Medulla oblongata (tissue), 1 donor: ENCODE measurements at regions not wholly inside any gene's neighbourhood (a gene's known extent, or its start where the extent isn't known, plus 50 kb on each side); places are given as distances from the start of the nearest gene placed in this dataset.
"Not testable (repeated sequence)": the region's sequence is repeated elsewhere in the genome, so short reads cannot be mapped to it uniquely, and the experiment has no call there.

Experiments
- DNase-seq: peaks from one replicate; pipeline ENCODE4 v3.0.0-alpha.2; 2015; ENCODE audit errors: extremely low spot score

DNA sequence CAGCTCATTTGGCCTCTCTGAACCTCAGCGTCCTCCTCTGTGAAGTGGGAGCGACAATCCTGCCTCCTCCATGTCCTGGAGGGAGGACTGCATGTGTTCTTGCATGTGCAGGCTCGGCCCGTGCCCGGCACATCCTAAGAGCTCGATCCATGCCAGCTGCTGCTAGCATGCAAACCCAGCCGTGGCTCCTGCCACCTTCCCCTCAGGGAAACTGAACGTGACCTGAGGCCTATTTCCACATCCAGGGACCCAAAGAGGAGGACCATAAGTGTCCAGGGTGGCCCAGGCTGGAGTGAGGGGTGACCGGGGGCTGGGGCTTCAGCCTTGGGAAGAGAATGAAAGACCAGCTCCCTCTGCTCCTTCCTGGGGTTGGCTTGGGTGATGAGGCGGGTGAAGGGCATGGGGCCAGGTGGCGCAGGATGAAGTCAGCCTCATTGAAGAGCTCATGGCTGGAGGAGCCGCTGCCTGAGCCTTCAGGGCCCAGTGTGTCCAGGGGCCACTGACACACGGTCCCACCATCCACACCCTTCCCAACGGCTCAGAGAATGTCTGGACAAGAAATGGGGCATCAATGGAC is 115.7 kb upstream of the AKAP13 start:
- not testable (repeated sequence) for DNase-seq

DNA sequence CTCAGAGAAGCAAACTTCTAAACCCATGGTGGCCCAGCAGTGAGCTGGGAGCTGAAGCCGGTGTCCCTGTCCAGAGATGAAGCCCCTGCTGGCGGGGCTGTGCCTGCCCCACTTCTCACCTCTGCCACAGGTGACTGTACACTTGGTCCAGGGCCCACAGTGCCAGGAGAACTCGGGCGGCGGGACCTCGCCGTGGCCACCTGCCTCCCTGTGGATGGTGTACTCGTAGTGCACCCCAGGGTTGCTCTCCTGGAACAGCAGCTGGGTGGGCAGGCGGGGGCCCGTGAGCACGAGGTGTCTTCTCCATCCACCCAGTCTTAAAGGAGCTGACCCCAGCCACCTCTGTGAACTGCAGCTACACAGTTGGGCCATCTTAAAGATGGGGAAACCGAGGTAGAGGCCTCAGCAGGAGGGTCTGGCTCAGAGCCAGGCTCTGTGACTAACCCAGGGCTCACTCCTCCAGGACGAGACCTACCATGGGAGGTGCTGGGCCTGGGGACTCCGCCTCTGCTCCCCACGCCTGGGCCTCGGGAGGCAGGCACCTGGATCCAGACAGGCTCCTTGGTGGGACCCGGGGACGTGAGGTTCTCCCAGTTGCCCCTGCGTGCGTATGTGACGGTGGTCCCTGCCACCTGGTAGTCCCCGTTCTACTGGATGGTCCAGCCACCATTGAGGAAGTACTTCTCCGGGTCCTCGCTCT is 113.1 kb upstream of the AKAP13 start:
- DNase-seq = not testable (repeated sequence)

DNA sequence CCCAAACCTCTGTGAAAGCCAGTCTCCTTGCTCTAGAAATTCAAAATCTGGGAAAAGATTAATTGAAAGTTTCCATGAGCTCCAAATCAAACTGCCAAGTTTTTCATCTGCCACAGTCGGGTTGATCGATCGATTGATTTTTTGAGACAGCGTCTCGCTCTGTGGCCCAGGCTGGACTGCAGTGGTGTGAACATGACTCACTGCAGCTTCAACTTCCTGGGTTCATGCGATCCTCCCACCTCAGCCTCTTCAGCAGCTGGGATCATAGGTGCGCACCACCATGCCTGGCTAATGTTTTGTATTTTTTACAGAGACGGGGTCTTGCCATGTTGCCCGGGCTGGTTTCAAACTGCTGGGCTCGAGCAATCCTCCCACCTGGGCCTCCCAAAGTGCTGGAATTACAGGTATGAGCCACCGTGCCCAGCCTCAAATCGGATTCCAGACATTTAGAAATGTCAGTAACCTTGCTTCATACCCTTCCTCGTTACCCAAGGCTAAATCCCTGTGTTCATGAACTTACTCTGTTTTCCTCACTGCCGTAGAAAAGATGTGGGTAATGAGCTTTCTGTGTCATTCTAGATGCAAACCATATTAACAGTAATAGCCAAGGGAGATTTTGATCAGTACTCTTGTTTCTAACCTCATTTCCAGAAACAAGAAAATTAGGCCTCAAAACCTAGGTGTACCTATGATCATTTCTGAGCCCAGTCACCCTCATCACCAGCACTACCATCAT is 105.9 kb upstream of the AKAP13 start:
- no peak for DNase-seq

DNA sequence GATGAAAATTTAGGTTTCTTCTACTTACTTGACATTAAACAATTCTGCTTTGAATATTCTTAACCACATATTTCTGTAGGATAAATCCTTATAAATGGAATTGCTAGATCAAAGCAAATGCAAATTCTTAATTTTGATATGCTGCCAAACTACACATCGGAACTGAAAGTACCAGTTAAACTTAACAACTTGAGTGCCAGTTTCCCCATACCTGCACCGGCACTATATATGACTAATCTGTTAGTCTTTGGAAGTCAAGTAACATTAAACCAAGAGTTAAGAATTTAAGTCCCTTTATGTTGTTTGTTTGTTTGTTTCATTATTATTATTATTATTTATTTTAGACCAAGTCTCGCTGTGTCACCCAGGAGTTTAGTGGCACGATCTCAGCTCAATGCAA is 103.9 kb upstream of the AKAP13 start:
- no peak for DNase-seq

DNA sequence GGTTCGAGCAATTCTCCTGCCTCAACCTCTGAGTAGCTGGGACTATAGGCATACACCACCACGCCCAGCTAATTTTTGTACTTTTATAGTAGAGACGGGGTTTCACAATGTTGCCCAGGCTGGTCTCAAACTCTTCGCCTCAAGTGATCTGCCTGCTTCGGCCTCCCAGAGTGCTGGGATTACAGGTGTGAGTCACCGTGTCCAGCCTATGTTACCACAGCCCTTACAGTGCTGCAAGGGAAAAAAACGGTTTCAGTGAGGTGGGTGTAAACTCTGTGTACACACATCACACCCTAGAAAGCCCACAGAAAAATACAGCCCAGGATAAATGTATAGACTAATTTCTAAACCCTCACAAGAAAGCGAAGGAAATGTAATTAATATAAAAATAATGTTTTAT is 103.5 kb upstream of the AKAP13 start:
- DNase-seq = no peak

DNA sequence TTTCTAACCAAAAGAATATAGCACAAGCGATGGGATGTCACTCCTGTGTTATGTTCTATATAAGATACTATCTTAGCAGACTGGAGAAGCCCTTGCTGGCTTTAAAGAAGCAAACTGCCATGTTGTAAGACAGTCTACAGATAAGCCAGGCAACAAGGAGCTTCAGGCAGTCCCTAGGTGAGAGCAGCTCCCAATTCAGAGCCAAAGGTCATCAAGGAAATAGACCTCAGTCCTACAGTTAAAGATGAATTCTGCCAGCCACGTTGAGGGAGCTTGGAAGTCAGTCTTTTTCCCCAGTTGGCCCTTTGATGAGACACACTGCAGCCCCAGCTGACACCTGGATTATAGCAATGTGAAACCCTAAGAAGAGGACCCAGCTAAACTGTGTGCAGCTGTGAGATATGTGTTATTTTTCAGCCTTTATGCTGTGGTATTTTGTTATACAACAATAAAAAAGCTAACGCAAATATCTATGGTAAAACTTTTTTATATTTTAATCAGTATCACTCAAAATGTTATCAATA is 102.5 kb upstream of the AKAP13 start:
- no peak for DNase-seq

DNA sequence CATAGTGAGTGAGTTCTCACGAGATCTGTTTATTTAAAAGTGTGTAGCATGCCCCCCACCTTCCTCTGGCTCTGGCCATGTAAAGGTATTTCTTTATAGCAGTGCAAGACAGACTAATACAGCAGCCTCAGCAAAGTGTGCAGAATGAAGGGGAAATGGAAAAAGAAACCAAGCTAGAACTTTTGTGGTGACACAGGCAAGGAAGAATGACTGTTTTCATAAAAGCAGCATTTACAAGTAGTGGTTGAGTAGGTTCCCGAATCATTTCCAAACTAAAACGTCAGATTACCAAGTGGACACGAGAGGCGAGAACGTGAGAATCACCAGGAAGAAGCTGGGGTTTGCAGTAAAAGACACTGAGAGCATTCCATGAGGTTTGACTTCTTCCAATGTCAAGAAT is 100.2 kb upstream of the AKAP13 start:
- DNase-seq = no peak

DNA sequence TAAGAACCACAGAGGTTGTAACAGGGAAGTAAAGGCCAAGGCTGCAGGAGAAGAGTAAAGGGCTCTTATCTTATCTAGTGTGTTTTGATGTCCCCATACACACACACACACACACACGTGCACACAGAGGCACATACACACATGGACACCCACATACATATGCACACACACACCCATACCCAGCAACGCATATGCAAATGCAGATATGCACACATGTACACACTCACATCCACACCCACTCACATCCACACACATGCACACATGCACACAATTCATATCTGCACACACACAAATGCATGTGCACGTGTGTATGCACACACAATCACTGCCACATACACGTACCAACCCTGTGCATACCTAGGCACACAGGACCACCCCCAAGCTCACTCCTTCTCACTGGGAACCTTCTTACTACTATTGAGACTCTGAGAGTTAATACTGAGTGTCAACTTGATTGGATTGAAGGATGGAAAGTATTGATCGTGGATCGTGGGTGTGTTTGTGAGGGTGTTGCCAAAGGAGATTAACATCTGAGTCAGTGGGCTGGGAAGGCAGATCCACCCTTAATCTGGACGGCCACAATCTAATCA is 99.0 kb upstream of the AKAP13 start:
- no peak for DNase-seq

DNA sequence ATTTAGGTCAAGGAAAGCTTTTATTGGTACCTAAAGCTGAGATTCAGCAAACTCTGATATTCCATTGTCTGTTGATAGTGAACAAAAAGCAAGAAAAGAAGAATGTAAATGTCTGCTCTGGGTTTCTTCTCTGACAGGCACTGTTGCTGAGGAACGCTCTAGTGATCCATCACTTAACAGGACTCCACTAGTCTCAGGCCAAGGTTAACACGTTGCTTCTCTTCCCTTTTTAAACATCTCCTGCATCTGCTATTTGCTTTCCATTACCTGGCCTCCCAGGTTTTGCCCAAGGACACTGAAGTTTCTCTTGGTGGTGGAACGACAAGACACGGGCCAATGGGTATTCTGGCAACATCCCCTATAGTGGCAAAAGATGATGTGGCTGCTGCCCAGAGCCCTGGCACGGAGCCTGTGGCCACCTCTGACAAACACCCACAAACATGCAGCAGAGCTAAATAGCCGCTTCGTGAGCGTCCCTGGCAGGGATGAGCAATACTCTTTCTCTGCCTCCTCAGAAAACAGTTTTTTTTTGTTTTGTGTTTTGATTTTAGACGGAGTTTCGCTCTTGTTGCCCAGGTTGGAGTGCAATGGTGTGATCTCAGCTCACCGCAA is 97.8 kb upstream of the AKAP13 start:
- DNase-seq = peak; percentile 5

DNA sequence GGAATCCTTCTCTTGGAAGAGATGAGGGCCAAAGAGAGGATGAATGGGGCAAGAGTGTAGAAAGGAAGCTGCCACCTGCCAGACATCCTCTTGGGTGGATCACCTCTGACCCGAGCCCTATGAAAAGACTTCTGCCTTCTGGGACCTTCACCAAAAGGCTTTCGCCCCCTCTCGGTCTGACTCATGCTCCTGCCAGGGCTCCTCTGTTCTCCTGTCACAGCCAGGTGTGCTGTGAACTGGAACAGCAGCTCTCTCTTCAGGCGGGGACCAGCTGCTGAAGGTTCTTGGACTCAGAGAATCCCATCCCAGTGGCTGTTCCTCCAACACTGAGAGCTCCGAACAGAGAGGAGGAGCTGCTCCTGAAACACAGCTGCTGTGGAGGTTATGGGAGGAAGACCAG is 96.6 kb upstream of the AKAP13 start:
- DNase-seq = not testable (repeated sequence)

DNA sequence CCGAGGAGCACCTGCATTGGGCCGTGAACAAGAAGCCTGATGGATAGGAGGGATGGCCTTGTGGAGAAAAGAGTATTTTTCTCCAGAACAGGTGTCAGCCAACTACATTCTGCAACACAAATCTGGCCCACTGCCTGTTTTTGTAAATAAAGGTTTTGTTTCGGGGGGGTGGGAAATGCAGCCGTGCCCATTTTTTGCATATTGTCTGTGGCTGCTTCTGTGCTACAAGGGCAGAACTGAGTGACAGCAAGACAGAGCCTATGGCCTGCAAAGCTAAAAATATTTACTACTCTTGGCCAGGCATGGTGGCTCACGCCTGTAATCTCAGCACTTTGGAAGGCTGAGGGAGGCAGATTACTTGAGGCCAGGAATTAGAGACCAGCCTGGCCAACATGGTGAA is 95.9 kb upstream of the AKAP13 start:
- no peak for DNase-seq

DNA sequence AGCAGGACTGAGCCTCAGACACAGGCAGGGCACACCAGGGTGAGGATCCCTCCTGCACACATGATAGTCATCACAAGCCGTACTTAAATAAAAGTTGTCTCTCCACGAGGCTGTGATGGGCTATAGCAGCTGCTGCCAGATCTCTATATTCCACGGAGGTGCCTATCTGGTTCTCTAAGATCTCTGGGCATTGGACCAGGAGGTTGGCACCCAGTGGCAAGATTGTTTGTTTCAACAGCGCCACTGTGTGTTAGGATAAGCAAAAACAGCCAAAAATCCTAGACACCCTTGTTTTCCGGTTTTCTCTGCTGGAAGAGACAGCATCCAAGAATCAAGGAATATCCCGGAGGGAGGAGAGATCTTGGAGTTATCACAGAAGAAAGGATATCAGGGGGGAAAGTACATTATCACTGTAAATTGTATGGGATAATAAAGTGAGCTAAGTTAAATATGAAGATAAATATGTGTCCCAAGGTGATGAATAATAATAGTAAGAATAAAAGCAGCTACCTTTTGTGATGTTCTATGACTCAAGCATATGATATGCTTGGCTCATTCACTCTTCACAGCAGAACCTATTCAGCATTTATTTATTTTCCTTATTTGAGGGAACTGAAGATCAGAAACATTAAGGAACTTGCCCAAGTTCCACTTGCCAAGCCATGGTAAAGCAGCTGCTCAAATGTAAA is 90.6 kb upstream of the AKAP13 start:
- DNase-seq = peak; percentile 73

DNA sequence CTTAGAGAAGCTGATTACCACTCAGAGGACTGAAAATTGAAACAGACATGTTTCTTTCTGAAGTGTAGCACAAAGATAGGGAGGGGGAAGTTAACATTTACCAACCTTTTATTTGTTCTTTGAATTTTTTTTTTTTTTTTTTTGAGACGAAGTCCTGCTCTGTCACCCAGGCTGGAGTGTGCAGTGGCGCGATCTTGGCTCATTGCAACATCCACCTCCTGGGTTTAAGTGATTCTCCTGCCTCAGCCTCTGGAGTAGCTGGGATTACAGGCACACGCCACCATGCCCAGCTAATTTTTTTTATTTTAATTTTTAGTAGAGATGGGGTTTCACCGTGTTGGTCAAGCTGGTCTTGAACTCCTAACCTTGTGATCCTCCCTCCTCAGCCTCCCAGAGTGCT is 87.8 kb upstream of the AKAP13 start:
- not testable (repeated sequence) for DNase-seq

DNA sequence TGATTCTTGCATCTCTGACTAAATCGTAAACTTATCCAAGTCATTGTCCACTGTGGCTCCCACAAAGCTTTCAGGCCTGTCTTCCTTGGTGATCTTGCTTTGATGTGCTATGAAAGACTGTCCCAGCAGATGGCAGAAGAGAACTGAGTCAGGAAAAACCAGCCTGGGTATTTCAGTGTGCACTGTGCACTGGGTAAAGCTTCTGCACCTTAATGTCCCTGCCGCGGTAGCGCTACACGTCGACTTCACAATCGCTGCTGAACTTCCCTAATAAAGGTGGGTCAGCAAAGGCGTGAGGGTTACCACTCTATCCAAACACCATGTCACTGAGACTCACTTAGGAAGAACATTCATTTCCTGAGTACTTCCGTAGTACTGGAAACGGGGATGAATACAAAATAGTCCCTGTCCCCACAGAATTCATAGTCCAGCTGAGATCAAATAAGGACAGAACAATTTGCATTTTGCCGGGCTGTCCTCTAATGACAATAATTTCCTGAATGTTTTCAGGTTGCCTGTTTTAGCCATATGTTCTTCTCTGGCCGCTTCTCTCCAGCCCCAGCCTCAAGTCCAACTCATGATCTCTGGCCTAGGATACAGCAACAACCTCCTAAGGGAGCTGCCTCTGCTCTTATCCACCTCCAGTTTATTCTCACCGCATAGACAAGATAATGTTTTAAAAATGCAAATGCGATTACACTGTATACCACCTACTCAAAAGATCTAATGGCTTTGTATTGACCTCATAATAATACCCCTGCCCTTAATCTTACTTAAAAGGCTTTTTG is 83.6 kb upstream of the AKAP13 start:
- DNase-seq = peak; percentile 91

DNA sequence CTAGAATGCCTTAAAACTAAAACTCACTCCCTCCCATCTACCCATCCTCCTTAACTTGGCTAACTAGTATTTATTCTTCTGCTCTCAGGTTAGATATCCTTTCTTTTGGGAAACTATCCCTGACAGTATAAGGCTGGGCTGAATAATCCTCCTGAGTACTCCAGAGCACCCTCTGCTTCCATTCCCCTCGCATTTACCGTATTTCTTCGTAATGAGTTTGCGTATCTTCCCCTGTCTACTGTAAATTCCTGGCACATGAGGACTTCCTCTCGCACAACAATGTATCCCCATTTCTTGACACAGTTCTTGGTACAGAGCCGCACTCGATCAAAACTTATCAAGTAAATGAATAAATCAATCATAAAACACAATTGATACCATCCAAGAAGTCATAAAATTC is 82.9 kb upstream of the AKAP13 start:
- no peak for DNase-seq

DNA sequence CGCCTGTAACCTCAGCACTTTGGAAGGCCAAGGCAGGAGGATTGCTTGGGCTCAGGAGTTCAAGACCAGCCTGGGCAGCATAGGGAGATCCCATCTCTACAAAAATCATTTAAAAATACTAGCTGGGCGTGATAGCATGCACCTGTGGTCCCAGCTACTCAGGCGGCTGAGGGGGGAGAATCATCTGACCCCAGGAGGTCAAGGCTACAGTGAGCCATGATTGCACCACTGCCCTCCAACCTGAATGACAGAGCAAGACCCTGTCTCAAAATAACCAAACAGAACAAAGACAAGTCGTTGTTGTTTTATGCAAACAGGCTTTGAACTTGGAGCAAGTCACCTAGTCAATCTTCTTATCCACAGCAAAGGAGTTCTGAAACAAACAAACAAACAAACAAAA is 82.0 kb upstream of the AKAP13 start:
- no peak for DNase-seq

DNA sequence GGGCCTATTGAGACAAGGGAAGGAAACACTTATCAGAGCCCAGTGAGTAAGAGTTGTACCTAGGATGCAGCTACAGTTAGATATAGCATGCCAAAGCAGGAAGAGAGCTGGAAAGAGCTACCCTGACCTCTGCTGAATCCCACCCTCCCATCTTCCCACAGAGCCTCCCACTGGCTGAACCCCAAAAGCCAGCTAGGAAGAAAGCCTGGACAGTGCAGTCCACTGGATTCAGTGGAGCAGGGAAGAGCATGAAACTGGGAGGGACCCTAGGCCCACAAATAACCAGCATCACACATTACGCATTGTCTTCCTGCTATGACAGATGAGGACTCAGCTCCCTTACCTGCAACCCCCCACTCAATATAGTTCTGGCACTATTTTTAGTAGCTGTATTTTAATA is 81.5 kb upstream of the AKAP13 start:
- no peak for DNase-seq

DNA sequence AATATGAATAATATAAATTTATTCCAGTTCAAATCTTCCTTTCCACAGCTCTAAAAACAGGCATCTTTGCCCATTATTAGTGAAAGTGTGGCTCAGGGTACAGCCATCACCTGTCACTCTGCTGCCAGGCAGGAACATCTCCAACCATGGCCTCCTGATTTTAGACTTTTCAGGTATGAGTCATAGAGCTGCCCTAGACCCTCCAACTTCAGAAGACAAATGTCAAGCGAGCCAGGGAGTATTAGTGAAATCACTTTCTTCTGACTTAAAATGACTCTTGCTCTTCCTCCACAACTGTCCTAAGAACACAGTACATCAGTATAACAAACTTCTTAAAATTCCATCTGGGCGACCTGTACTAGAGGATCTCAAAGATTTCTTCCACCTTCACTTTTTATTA is 78.1 kb upstream of the AKAP13 start:
- no peak for DNase-seq

DNA sequence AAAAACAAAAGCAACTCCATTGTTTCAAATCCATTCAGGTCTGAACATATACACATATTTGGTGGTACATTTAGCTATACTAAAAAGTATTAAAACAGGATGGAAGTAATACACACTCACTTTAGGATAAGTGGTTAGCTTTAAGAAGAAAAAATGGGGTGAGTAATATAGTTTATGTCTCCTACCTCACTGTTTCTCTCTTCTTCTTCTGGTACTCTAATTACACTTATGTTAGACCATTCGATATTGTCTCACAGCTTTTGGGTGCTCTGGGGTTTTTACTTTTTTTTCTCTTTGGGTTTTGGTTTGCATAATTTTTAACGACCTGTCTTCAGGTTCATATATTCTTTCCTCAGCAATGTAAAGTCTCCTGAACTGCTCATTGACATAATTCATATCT is 75.4 kb upstream of the AKAP13 start:
- no peak for DNase-seq

DNA sequence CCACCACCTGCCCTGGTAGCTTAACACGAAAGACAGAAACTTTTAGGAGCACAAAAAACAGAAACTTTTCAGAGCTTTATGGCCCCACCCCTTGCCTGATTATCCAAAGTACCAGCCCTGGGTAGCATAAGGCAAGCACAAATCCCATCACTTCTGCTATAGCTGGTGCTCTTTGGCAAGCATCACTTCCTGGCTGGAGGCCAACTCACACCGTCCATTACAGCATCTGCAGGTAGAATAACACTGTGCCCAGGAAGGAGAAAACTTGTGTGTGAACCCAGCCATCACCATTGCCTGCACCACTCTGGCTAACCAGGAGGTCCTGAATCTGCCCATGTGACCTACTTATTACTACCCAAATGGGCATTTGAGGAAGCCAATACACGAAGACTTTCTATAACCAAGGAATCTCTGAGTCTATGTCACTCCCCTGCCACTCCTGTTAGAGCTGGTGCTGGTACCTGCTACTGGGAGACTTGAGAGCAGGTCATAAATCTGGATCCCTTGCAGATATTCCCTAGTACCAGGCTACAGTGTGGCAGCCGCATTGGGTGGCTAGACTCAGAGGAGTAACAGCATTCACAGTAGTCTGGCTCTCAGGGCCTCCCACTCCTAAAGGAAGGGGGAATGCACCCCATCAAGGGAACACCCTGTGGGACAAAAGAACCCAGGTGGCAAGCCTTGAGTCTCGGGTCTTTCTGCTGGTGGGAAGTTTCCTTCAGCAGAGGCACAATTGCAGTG is 73.3 kb upstream of the AKAP13 start:
- DNase-seq = no peak
